ENCODE measurements at regions not wholly inside any gene's neighbourhood (a gene's known extent, or its start where the extent isn't known, plus 50 kb on each side); places are given as distances from the start of the nearest gene placed in this dataset.

GRCh38 chr12:58504143-58504938 is 416.0 kb downstream of the LRIG3 start:
- no peak for FAIRE-seq
- no peak for DNase-seq (ENCODE audit: insufficient read length, low spot score)

- FAIRE-seq (no peak), DNase-seq (ENCODE audit: insufficient read length, low spot score) (no peak)
Measured at GRCh38 chr12:58509116-58509885, 411.0 kb downstream of the LRIG3 start.

- FAIRE-seq (no peak), DNase-seq (ENCODE audit: insufficient read length, low spot score) (no peak)
Measured at GRCh38 chr12:58513301-58513834, 406.9 kb downstream of the LRIG3 start.

GRCh38 chr12:58513852-58514251 is 406.5 kb downstream of the LRIG3 start:
- FAIRE-seq = no peak
- no peak for DNase-seq (ENCODE audit: insufficient read length, low spot score)

GRCh38 chr12:58519839-58520238 is 400.5 kb downstream of the LRIG3 start:
- DNase-seq (ENCODE audit: insufficient read length, low spot score) (no peak), FAIRE-seq (no peak)

- no peak for DNase-seq (ENCODE audit: insufficient read length, low spot score)
- FAIRE-seq = no peak
Measured at GRCh38 chr12:58521152-58521551, 399.2 kb downstream of the LRIG3 start.

- FAIRE-seq (no peak), DNase-seq (ENCODE audit: insufficient read length, low spot score) (no peak)
Measured at GRCh38 chr12:58521796-58522195, 398.5 kb downstream of the LRIG3 start.

- no peak for FAIRE-seq
- no peak for DNase-seq (ENCODE audit: insufficient read length, low spot score)
Measured at GRCh38 chr12:58523360-58523759, 396.9 kb downstream of the LRIG3 start.

- FAIRE-seq (no peak), DNase-seq (ENCODE audit: insufficient read length, low spot score) (no peak)
Measured at GRCh38 chr12:58528271-58528670, 392.0 kb downstream of the LRIG3 start.

GRCh38 chr12:58529114-58529665 is 391.1 kb downstream of the LRIG3 start:
- FAIRE-seq = no peak
- no peak for DNase-seq (ENCODE audit: insufficient read length, low spot score)

- DNase-seq (ENCODE audit: insufficient read length, low spot score) (peak; percentile 59), FAIRE-seq (peak; percentile 20)
Measured at GRCh38 chr12:58529897-58530741, 390.2 kb downstream of the LRIG3 start.

GRCh38 chr12:58530742-58531062 is 389.6 kb downstream of the LRIG3 start:
- FAIRE-seq (no peak), DNase-seq (ENCODE audit: insufficient read length, low spot score) (no peak)

- no peak for FAIRE-seq
- DNase-seq (ENCODE audit: insufficient read length, low spot score) = no peak
Measured at GRCh38 chr12:58532855-58533608, 387.3 kb downstream of the LRIG3 start.

- DNase-seq (ENCODE audit: insufficient read length, low spot score) = no peak
- FAIRE-seq = no peak
Measured at GRCh38 chr12:58533652-58534051, 386.7 kb downstream of the LRIG3 start.

- FAIRE-seq (peak; percentile 72), DNase-seq (ENCODE audit: insufficient read length, low spot score) (no peak)
Measured at GRCh38 chr12:58537278-58537677, 383.0 kb downstream of the LRIG3 start.

- FAIRE-seq (no peak), DNase-seq (ENCODE audit: insufficient read length, low spot score) (no peak)
Measured at GRCh38 chr12:58539295-58539694, 381.0 kb downstream of the LRIG3 start.

- DNase-seq (ENCODE audit: insufficient read length, low spot score) (no peak), FAIRE-seq (peak; percentile 92)
Measured at GRCh38 chr12:58540480-58541299, 379.6 kb downstream of the LRIG3 start.

- no peak for DNase-seq (ENCODE audit: insufficient read length, low spot score)
- peak; percentile 4 for FAIRE-seq
Measured at GRCh38 chr12:58541300-58541690, 379.0 kb downstream of the LRIG3 start.

GRCh38 chr12:58544281-58544680 is 376.0 kb downstream of the LRIG3 start:
- DNase-seq (ENCODE audit: insufficient read length, low spot score) (no peak), FAIRE-seq (no peak)

Measured in HTR-8/SVneo (cell line).